ENCODE measurements at regions not wholly inside any gene's neighbourhood (a gene's known extent, or its start where the extent isn't known, plus 50 kb on each side); places are given as distances from the start of the nearest gene placed in this dataset.

DNA sequence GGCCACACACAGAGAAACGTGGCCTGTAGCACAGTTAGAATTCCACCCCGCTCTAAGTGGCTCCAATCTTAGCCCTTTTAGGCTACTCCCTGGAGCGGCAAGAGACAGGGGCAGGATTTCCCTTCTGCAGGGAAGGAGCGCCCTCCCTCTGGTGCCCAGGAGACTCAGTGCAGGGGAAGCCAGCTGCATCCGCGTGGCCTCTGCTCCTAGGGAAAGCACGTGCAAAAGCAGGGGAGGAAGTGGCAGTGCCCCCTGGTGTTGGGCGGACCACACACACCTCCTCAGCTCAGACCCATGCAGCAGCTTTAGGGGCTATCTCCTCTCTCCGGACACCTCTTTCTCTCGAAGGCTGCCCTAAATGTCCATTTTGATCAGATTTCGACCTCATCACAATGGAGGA lies 50.0 kb downstream of the SPRING1 start:
- peak; percentile 26 to 28 for DNase-seq (ENCODE audit: low read depth in 2 of 2)

GRCh38 chr12:116684891-116685290 lies 53.0 kb downstream of the SPRING1 start:
- H3K4me3 ChIP-seq (replicated peaks in 1 of 2; ENCODE audit: low read depth in 2 of 2, low read length in 2 of 2) = no peak overlapping the region
- no peak for DNase-seq (ENCODE audit: low read depth in 2 of 2)
- TF ChIP-seq, protein P1, sequence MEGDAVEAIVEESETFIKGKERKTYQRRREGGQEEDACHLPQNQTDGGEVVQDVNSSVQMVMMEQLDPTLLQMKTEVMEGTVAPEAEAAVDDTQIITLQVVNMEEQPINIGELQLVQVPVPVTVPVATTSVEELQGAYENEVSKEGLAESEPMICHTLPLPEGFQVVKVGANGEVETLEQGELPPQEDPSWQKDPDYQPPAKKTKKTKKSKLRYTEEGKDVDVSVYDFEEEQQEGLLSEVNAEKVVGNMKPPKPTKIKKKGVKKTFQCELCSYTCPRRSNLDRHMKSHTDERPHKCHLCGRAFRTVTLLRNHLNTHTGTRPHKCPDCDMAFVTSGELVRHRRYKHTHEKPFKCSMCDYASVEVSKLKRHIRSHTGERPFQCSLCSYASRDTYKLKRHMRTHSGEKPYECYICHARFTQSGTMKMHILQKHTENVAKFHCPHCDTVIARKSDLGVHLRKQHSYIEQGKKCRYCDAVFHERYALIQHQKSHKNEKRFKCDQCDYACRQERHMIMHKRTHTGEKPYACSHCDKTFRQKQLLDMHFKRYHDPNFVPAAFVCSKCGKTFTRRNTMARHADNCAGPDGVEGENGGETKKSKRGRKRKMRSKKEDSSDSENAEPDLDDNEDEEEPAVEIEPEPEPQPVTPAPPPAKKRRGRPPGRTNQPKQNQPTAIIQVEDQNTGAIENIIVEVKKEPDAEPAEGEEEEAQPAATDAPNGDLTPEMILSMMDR (IDR thresholded peaks at IDR 0.05; ENCODE audit: low read depth, low read length) = no peak

More for the DNA sequence above, 50.0 kb downstream of the SPRING1 start:
- TF ChIP-seq, protein P1 (IDR thresholded peaks at IDR 0.05; ENCODE audit: low read depth, low read length) = peak; percentile 44
- no peak overlapping the region for H3K4me3 ChIP-seq (replicated peaks in 1 of 2; ENCODE audit: low read depth in 2 of 2, low read length in 2 of 2)

- DNase-seq (ENCODE audit: low read depth in 2 of 2) = no peak
- TF ChIP-seq, protein P1 (IDR thresholded peaks at IDR 0.05; ENCODE audit: low read depth, low read length) = no peak
- H3K4me3 ChIP-seq (replicated peaks in 1 of 2; ENCODE audit: low read depth in 2 of 2, low read length in 2 of 2) = no peak overlapping the region
These were observed 60.6 kb downstream of the SPRING1 start for GRCh38 chr12:116677202-116677661.

GRCh38 chr12:116675339-116676107 lies 62.3 kb downstream of the SPRING1 start:
- no peak overlapping the region for H3K4me3 ChIP-seq (replicated peaks in 1 of 2; ENCODE audit: low read depth in 2 of 2, low read length in 2 of 2)
- TF ChIP-seq, protein P1 (IDR thresholded peaks at IDR 0.05; ENCODE audit: low read depth, low read length) = no peak
- DNase-seq (ENCODE audit: low read depth in 2 of 2) = no peak

DNA sequence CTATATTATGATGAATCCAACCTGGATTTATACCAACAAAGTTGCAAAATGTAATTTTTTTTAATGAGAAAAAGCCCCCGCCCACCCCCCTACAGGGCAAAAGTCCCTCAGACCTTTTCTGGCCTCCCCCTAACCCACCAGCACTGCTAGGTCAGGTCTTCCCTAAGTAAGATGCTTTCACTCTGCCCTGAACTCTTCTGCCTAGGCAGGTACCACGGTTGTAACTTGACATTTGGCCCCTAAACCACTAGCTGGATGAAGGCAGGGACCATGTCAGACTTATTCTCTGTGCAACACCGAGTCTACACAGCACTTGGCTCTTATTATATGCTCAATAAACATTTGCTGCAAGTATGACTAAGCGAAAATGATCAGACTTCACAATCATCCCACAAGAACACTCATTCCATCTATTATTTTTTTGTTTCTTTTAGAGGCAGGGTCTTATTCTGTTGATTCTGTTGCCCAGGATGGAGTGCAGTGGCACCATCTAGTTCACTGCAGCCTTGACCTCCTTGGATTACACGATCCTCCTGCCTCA lies 63.2 kb downstream of the SPRING1 start:
- no peak overlapping the region for H3K4me3 ChIP-seq (replicated peaks in 1 of 2; ENCODE audit: low read depth in 2 of 2, low read length in 2 of 2)
- DNase-seq (ENCODE audit: low read depth in 2 of 2) = peak in 1 of 2 donors; percentile 28
- TF ChIP-seq, protein P1 (IDR thresholded peaks at IDR 0.05; ENCODE audit: low read depth, low read length) = no peak

- DNase-seq (ENCODE audit: low read depth in 2 of 2) = peak in 1 of 2 donors; percentile 7
- TF ChIP-seq, protein P1 (IDR thresholded peaks at IDR 0.05; ENCODE audit: low read depth, low read length) = no peak
- H3K4me3 ChIP-seq (replicated peaks in 1 of 2; ENCODE audit: low read depth in 2 of 2, low read length in 2 of 2) = no peak overlapping the region
These were observed 64.2 kb downstream of the SPRING1 start for GRCh38 chr12:116673681-116674111.

Data from cardiac fibroblast (primary cell).